Activated CD8-positive, alpha-beta T cell treated with anti-CD3 and anti-CD28 coated beads, Interleukin-2, amount 10 ng/mL, durations not matched to agents 7 days and 5 days (primary cell): ENCODE measurements at regions not wholly inside any gene's neighbourhood (a gene's known extent, or its start where the extent isn't known, plus 50 kb on each side); places are given as distances from the start of the nearest gene placed in this dataset.
"Not testable (repeated sequence)": the region's sequence is repeated elsewhere in the genome, so short reads cannot be mapped to it uniquely, and the experiment has no call there.

Experiments
- ATAC-seq: fragments of 150-1000 bp; cut with Tn5 transposase; one replicate; pipeline ENCODE4 v1.10.0; 2021; ENCODE audit warnings: moderate library complexity
- CTCF ChIA-PET: fragments of 350-600 bp; sonication (Branson Sonifier 250); formaldehyde crosslinking; loops from one replicate; lab custom pipeline; 2021; ENCODE audit warnings: antibody characterized with exemption; lab: Charles Lee
- POLR2A ChIA-PET: fragments of 350-600 bp; sonication (Branson Sonifier 250); formaldehyde crosslinking; loops from one replicate; lab custom pipeline; 2021; ENCODE audit warnings: antibody characterized with exemption; lab: Charles Lee
- DNase-seq: peaks from one replicate; pipeline ENCODE4 v3.0.0-alpha.2; 2020
- H3K27ac Mint-ChIP-seq: one replicate; pipeline ENCODE4 v1.8.0; 2021; ENCODE audit warnings: mild to moderate bottlenecking, mixed read lengths
- H3K27me3 Mint-ChIP-seq: one replicate; pipeline ENCODE4 v1.8.0; 2021; ENCODE audit warnings: low read depth, mixed read lengths
- H3K36me3 Mint-ChIP-seq: one replicate; pipeline ENCODE4 v1.8.0; 2021; ENCODE audit warnings: low read depth, mixed read lengths
- H3K4me1 Mint-ChIP-seq: one replicate; pipeline ENCODE4 v1.8.0; 2021; ENCODE audit warnings: low read depth, mixed read lengths
- H3K4me3 Mint-ChIP-seq: one replicate; pipeline ENCODE4 v1.8.0; 2021; ENCODE audit warnings: mild to moderate bottlenecking, mixed read lengths
- H3K9me3 Mint-ChIP-seq: one replicate; pipeline ENCODE4 v1.8.0; 2022; ENCODE audit warnings: mixed read lengths; ENCODE audit not compliant: insufficient read depth

GRCh38 chr12:74595696-74596095, 58.1 kb downstream of the ATXN7L3B start:
- ATAC-seq, result no peak
- no peaks in the 10 kb centered on the region for H3K36me3 Mint-ChIP-seq
- H3K4me1 Mint-ChIP-seq, result no peaks in the 10 kb centered on the region
- ChIA-PET CTCF (no interaction called here), POLR2A (no interaction called here)
- H3K4me3 Mint-ChIP-seq, result no peak overlapping the region
- no peaks in the 10 kb centered on the region for H3K27me3 Mint-ChIP-seq
- no peaks in the 10 kb centered on the region for H3K9me3 Mint-ChIP-seq
- DNase-seq, result no peak
- no peak overlapping the region for H3K27ac Mint-ChIP-seq

GRCh38 chr12:74598819-74599218, 61.2 kb downstream of the ATXN7L3B start:
- Mint-ChIP-seq H3K9me3 (no peaks in the 10 kb centered on the region), H3K27ac (no peak overlapping the region), H3K4me3 (no peak overlapping the region), H3K4me1 (no peaks in the 10 kb centered on the region), H3K36me3 (no peaks in the 10 kb centered on the region), H3K27me3 (no peaks in the 10 kb centered on the region)
- no peak for DNase-seq
- ChIA-PET CTCF (no interaction called here), POLR2A (no interaction called here)
- no peak for ATAC-seq

GRCh38 chr12:74599932-74600331, 62.3 kb downstream of the ATXN7L3B start:
- Mint-ChIP-seq H3K4me3 (no peak overlapping the region), H3K9me3 (no peaks in the 10 kb centered on the region), H3K27me3 (no peaks in the 10 kb centered on the region), H3K27ac (no peak overlapping the region), H3K4me1 (no peaks in the 10 kb centered on the region), H3K36me3 (no peaks in the 10 kb centered on the region)
- ATAC-seq, result no peak
- CTCF ChIA-PET, result no interaction called here
- POLR2A ChIA-PET, result no interaction called here
- no peak for DNase-seq

- DNase-seq, H3K4me3 Mint-ChIP-seq, CTCF ChIA-PET, H3K9me3 Mint-ChIP-seq, ATAC-seq, H3K27me3 Mint-ChIP-seq, H3K4me1 Mint-ChIP-seq, POLR2A ChIA-PET, H3K27ac Mint-ChIP-seq, H3K36me3 Mint-ChIP-seq: not testable (repeated sequence)
Observed at GRCh38 chr12:74600817-74601216, 63.2 kb downstream of the ATXN7L3B start.

GRCh38 chr12:74602881-74603672, 65.4 kb downstream of the ATXN7L3B start:
- H3K4me1 Mint-ChIP-seq, result no peaks in the 10 kb centered on the region
- DNase-seq (no peak), ATAC-seq (no peak)
- H3K4me3 Mint-ChIP-seq, result no peak overlapping the region
- no peaks in the 10 kb centered on the region for H3K36me3 Mint-ChIP-seq
- H3K27ac Mint-ChIP-seq, result no peak overlapping the region
- ChIA-PET CTCF (no interaction called here), POLR2A (no interaction called here)
- no peaks in the 10 kb centered on the region for H3K27me3 Mint-ChIP-seq
- H3K9me3 Mint-ChIP-seq, result no peaks in the 10 kb centered on the region

GRCh38 chr12:74608231-74608775, 70.7 kb downstream of the ATXN7L3B start:
- DNase-seq, result no peak
- POLR2A ChIA-PET, result no interaction called here
- Mint-ChIP-seq H3K9me3 (no peaks in the 10 kb centered on the region), H3K27me3 (no peaks in the 10 kb centered on the region), H3K4me3 (no peak overlapping the region), H3K4me1 (no peaks in the 10 kb centered on the region), H3K27ac (no peak overlapping the region), H3K36me3 (no peaks in the 10 kb centered on the region)
- ATAC-seq, result no peak
- CTCF ChIA-PET, result no interaction called here

GRCh38 chr12:74610711-74611110, 73.1 kb downstream of the ATXN7L3B start:
- POLR2A ChIA-PET, result no interaction called here
- CTCF ChIA-PET, result no interaction called here
- ATAC-seq (no peak), DNase-seq (no peak)
- Mint-ChIP-seq H3K36me3 (no peaks in the 10 kb centered on the region), H3K4me3 (no peak overlapping the region), H3K27ac (no peak overlapping the region), H3K9me3 (no peaks in the 10 kb centered on the region), H3K27me3 (no peaks in the 10 kb centered on the region), H3K4me1 (no peaks in the 10 kb centered on the region)

- no peak for ATAC-seq
- H3K27ac Mint-ChIP-seq, result no peak overlapping the region
- CTCF ChIA-PET, result no interaction called here
- no peaks in the 10 kb centered on the region for H3K4me1 Mint-ChIP-seq
- H3K9me3 Mint-ChIP-seq, result no peaks in the 10 kb centered on the region
- no peak overlapping the region for H3K4me3 Mint-ChIP-seq
- POLR2A ChIA-PET, result no interaction called here
- DNase-seq, result no peak
- H3K27me3 Mint-ChIP-seq, result no peaks in the 10 kb centered on the region
- no peaks in the 10 kb centered on the region for H3K36me3 Mint-ChIP-seq
Observed at GRCh38 chr12:74614426-74614825, 76.8 kb downstream of the ATXN7L3B start.

GRCh38 chr12:74619084-74619483, 81.4 kb downstream of the ATXN7L3B start:
- Mint-ChIP-seq H3K9me3 (no peaks in the 10 kb centered on the region), H3K27ac (no peak overlapping the region), H3K36me3 (no peaks in the 10 kb centered on the region), H3K27me3 (no peaks in the 10 kb centered on the region), H3K4me1 (no peaks in the 10 kb centered on the region), H3K4me3 (no peak overlapping the region)
- DNase-seq, result no peak
- ChIA-PET POLR2A (no interaction called here), CTCF (no interaction called here)
- no peak for ATAC-seq

- no peaks in the 10 kb centered on the region for H3K36me3 Mint-ChIP-seq
- ChIA-PET POLR2A (no interaction called here), CTCF (no interaction called here)
- H3K27ac Mint-ChIP-seq, result no peak overlapping the region
- H3K27me3 Mint-ChIP-seq, result no peaks in the 10 kb centered on the region
- no peaks in the 10 kb centered on the region for H3K4me1 Mint-ChIP-seq
- DNase-seq (no peak), ATAC-seq (no peak)
- no peak overlapping the region for H3K4me3 Mint-ChIP-seq
- H3K9me3 Mint-ChIP-seq, result no peaks in the 10 kb centered on the region
Observed at GRCh38 chr12:74619884-74620283, 82.2 kb downstream of the ATXN7L3B start.

- Mint-ChIP-seq H3K36me3 (no peaks in the 10 kb centered on the region), H3K4me1 (no peaks in the 10 kb centered on the region), H3K9me3 (no peaks in the 10 kb centered on the region), H3K27ac (no peak overlapping the region), H3K27me3 (no peaks in the 10 kb centered on the region), H3K4me3 (no peak overlapping the region)
- ATAC-seq (no peak), DNase-seq (no peak)
- CTCF ChIA-PET, result no interaction called here
- POLR2A ChIA-PET, result no interaction called here
Observed at GRCh38 chr12:74620921-74621320, 83.3 kb downstream of the ATXN7L3B start.

GRCh38 chr12:74624201-74624600, 86.6 kb downstream of the ATXN7L3B start:
- Mint-ChIP-seq H3K27me3 (no peaks in the 10 kb centered on the region), H3K27ac (no peak overlapping the region), H3K4me3 (no peak overlapping the region), H3K9me3 (no peaks in the 10 kb centered on the region), H3K4me1 (no peaks in the 10 kb centered on the region), H3K36me3 (no peaks in the 10 kb centered on the region)
- DNase-seq (no peak), ATAC-seq (no peak)
- ChIA-PET CTCF (no interaction called here), POLR2A (no interaction called here)

GRCh38 chr12:74626397-74626796, 88.8 kb downstream of the ATXN7L3B start:
- POLR2A ChIA-PET, result no interaction called here
- DNase-seq, result no peak
- CTCF ChIA-PET, result no interaction called here
- Mint-ChIP-seq H3K4me1 (no peaks in the 10 kb centered on the region), H3K36me3 (no peaks in the 10 kb centered on the region), H3K9me3 (peaks cover 8% of the 10 kb centered on the region), H3K27me3 (no peaks in the 10 kb centered on the region), H3K27ac (no peak overlapping the region), H3K4me3 (no peak overlapping the region)
- ATAC-seq, result no peak
